Thyroid gland (tissue), 4 donors: ENCODE measurements at regions not wholly inside any gene's neighbourhood (a gene's known extent, or its start where the extent isn't known, plus 50 kb on each side); places are given as distances from the start of the nearest gene placed in this dataset.

Source experiments
- DNase-seq, 2 donors: peaks; one replicate each; pipeline ENCODE4 v3.0.0-alpha.2; 2019
- H3K27ac ChIP-seq, 3 donors: fragments of 200-600 bp; sonication (generic); 1 replicate in 2 of 3; 2 replicates in 1 of 3; pipeline ENCODE4 v1.5.1; 2016 to 2019; ENCODE audit warnings: mild to moderate bottlenecking in 1 of 3, moderate library complexity in 1 of 3
- H3K27me3 ChIP-seq: fragments of 200-600 bp; sonication (generic); one replicate; pipeline ENCODE4 v1.5.1; 2019
- H3K36me3 ChIP-seq, 2 donors: fragments of 200-600 bp; sonication (generic); one replicate each; pipeline ENCODE4 v1.5.1; 2016 to 2019
- H3K4me1 ChIP-seq, 2 donors: fragments of 200-600 bp; sonication (generic); one replicate each; pipeline ENCODE4 v1.5.1; 2017 to 2019
- H3K4me3 ChIP-seq, 3 donors: fragments of 200-600 bp; sonication (generic); replicated peaks in 1 of 3; 1 replicate in 2 of 3; 2 replicates in 1 of 3; pipeline ENCODE4 v1.5.1; 2016; ENCODE audit warnings: mild to moderate bottlenecking in 1 of 3
- H3K9me3 ChIP-seq: fragments of 200-600 bp; sonication (generic); one replicate; pipeline ENCODE4 v1.5.1; 2017
- CTCF ChIP-seq, 6 experiments: fragments of 200-600 bp in 3 of 6; fragments of 450-650 bp in 3 of 6; sonication (generic) in 3 of 6; IDR thresholded peaks; one replicate each; pipeline ENCODE4 v1.5.1; 2016 to 2019; ENCODE audit warnings: antibody characterized with exemption in 6 of 6, mild to moderate bottlenecking in 2 of 6, inconsistent platforms in 1 of 6, moderate library complexity in 1 of 6
- POLR2A ChIP-seq, 2 donors: fragments of 450-650 bp; IDR thresholded peaks; one replicate each; pipeline ENCODE4 v1.6.1; 2017; ENCODE audit warnings: antibody characterized with exemption in 2 of 2, mild to moderate bottlenecking in 2 of 2, moderate library complexity in 1 of 2
- WGBS, 2 donors: methylation state at CpG; one replicate each; pipeline ENCODE4 v1.1.5; 2017; 5-methylcytosine and 5-hydroxymethylcytosine counted together
- intact Hi-C: fragments of 100-400 bp; cut with DNase I; formaldehyde crosslinking; loops from one replicate; pipeline ENCODE4 v1.15.1; 2023

- TF ChIP-seq POLR2A (IDR thresholded peaks at IDR 0.05) (no peak), CTCF (IDR thresholded peaks at IDR 0.05) (no peak)
- Histone ChIP-seq H3K4me3 (no peak overlapping the region), H3K27me3 (no peaks in the 10 kb centered on the region), H3K27ac (no peak overlapping the region), H3K9me3 (no peaks in the 10 kb centered on the region), H3K36me3 (no peaks in the 10 kb centered on the region), H3K4me1 (no peaks in the 10 kb centered on the region)
- DNase-seq = no peak
- intact Hi-C loops = no loop called here
Observed at GRCh38 chr20:19121916-19122315, 90.5 kb upstream of the SLC24A3 start.

- no peak for DNase-seq
- Histone ChIP-seq H3K27me3 (no peaks in the 10 kb centered on the region), H3K9me3 (no peaks in the 10 kb centered on the region), H3K4me1 (no peaks in the 10 kb centered on the region), H3K36me3 (no peaks in the 10 kb centered on the region), H3K4me3 (no peak overlapping the region), H3K27ac (no peak overlapping the region)
- no peak for TF ChIP-seq CTCF (IDR thresholded peaks at IDR 0.05)
- no peak for TF ChIP-seq POLR2A (IDR thresholded peaks at IDR 0.05)
- intact Hi-C loops = no loop called here
Observed at GRCh38 chr20:19122395-19122794, 90.0 kb upstream of the SLC24A3 start.

- 67 to 90% methylated on average over 1 of the region's 1 CpG for WGBS, 2 donors
- intact Hi-C loops = no loop called here
- Histone ChIP-seq H3K4me1 (peaks cover 0 to 5% of the 10 kb centered on the region in 2 donors), H3K27ac (no peak overlapping the region), H3K9me3 (no peaks in the 10 kb centered on the region), H3K27me3 (no peaks in the 10 kb centered on the region), H3K36me3 (no peaks in the 10 kb centered on the region), H3K4me3 (no peak overlapping the region)
- DNase-seq = no peak
- TF ChIP-seq CTCF (IDR thresholded peaks at IDR 0.05) (no peak), POLR2A (IDR thresholded peaks at IDR 0.05) (no peak)
Observed at GRCh38 chr20:19125508-19125907, 86.9 kb upstream of the SLC24A3 start.

GRCh38 chr20:19129306-19129705 lies 83.1 kb upstream of the SLC24A3 start:
- WGBS, 2 donors = 89 to 93% methylated on average over 1 of the region's 1 CpG
- H3K36me3 ChIP-seq = no peaks in the 10 kb centered on the region
- intact Hi-C loops = no loop called here
- no peaks in the 10 kb centered on the region for H3K27me3 ChIP-seq
- H3K4me3 ChIP-seq = no peak overlapping the region
- H3K27ac ChIP-seq = no peak overlapping the region
- H3K4me1 ChIP-seq = peaks cover 0 to 5% of the 10 kb centered on the region in 2 donors
- DNase-seq = no peak
- no peaks in the 10 kb centered on the region for H3K9me3 ChIP-seq
- TF ChIP-seq CTCF (IDR thresholded peaks at IDR 0.05) (no peak), POLR2A (IDR thresholded peaks at IDR 0.05) (no peak)

- intact Hi-C loops = no loop called here
- no peaks in the 10 kb centered on the region for H3K9me3 ChIP-seq
- no peak for TF ChIP-seq CTCF (IDR thresholded peaks at IDR 0.05)
- TF ChIP-seq POLR2A (IDR thresholded peaks at IDR 0.05) = no peak
- H3K4me3 ChIP-seq = no peak overlapping the region
- peak; percentile 31 to 54 for DNase-seq
- no peaks in the 10 kb centered on the region for H3K36me3 ChIP-seq
- H3K4me1 ChIP-seq = peaks cover 0 to 5% of the 10 kb centered on the region in 2 donors
- no peaks in the 10 kb centered on the region for H3K27me3 ChIP-seq
- H3K27ac ChIP-seq = peak overlapping the region in 1 of 3 donors; percentile 31
- WGBS, 2 donors = 18 to 41% methylated on average over 5 of the region's 5 CpGs
Observed at GRCh38 chr20:19129976-19130612, 82.3 kb upstream of the SLC24A3 start.
